ENCODE measurements at regions not wholly inside any gene's neighbourhood (a gene's known extent, or its start where the extent isn't known, plus 50 kb on each side); places are given as distances from the start of the nearest gene placed in this dataset.

GRCh38 chr5:67303356-67303755 lies 106.8 kb upstream of the CD180 start:
- Histone ChIP-seq H3K4me1 (peaks cover 8 to 99% (median 18%) of the 10 kb centered on the region in 10 experiments), H3K27ac (0 out of 22 replicates have a peak overlapping the region, but pooled peaks of 1 of the 11 experiments have one; percentile 4)

GRCh38 chr5:67301285-67301903 lies 104.8 kb upstream of the CD180 start:
- H3K4me1 ChIP-seq, result peaks cover 8 to 79% (median 17%) of the 10 kb centered on the region in 10 experiments
- no peaks in the 10 kb centered on the region for H3K36me3 ChIP-seq
- no peaks in the 10 kb centered on the region for H3K27me3 ChIP-seq
- H3K27ac ChIP-seq, result peak overlapping the region in 8 of 11 experiments; percentile 2 to 78 (median 46); a peak in 13 of 22 replicates
- H3K9ac ChIP-seq, result peak overlapping the region in 2 of 11 experiments; percentile 32 to 56; a peak in 3 of 22 replicates
- peaks cover 0 to 5% (median 0%) of the 10 kb centered on the region in 11 experiments; a peak in 2 of 22 replicates for H3K9me3 ChIP-seq (replicated peaks in 1 of 11)
- no peaks in the 10 kb centered on the region for H4K20me1 ChIP-seq
- no peak overlapping the region for H3K4me3 ChIP-seq
- peak in 3 of 11 experiments; percentile 34 to 81 (median 51); a peak in 4 of 22 replicates for TF ChIP-seq Cebpa-rat (IDR thresholded peaks at IDR 0.05)
- H3K4me2 ChIP-seq, result peak overlapping the region; percentile 31 to 72 (median 60)

More at GRCh38 chr5:67303356-67303755, 106.8 kb upstream of the CD180 start:
- Histone ChIP-seq H3K36me3 (no peaks in the 10 kb centered on the region), H3K27me3 (no peaks in the 10 kb centered on the region), H3K9me3 (replicated peaks in 1 of 11) (no peaks in the 10 kb centered on the region; a peak in 2 of 22 replicates), H4K20me1 (no peaks in the 10 kb centered on the region), H3K9ac (no peak overlapping the region), H3K4me3 (no peak overlapping the region), H3K4me2 (peak overlapping the region in 5 of 11 experiments; percentile 4 to 69 (median 25); a peak in 7 of 22 replicates)
- TF ChIP-seq Cebpa-rat (IDR thresholded peaks at IDR 0.05), result no peak

- peaks cover 0 to 5% (median 0%) of the 10 kb centered on the region in 11 experiments; a peak in 2 of 22 replicates for H3K9me3 ChIP-seq (replicated peaks in 1 of 11)
- no peaks in the 10 kb centered on the region for H3K36me3 ChIP-seq
- no peak for TF ChIP-seq Cebpa-rat (IDR thresholded peaks at IDR 0.05)
- peak overlapping the region in 6 of 11 experiments; percentile 60 to 72 (median 64); a peak in 11 of 22 replicates for H3K4me2 ChIP-seq
- H4K20me1 ChIP-seq, result no peaks in the 10 kb centered on the region
- H3K9ac ChIP-seq, result no peak overlapping the region
- peaks cover 8 to 71% (median 14%) of the 10 kb centered on the region in 10 experiments for H3K4me1 ChIP-seq
- H3K27ac ChIP-seq, result peak overlapping the region in 3 of 11 experiments; percentile 74 to 78 (median 75); a peak in 6 of 22 replicates
- no peak overlapping the region for H3K4me3 ChIP-seq
- no peaks in the 10 kb centered on the region for H3K27me3 ChIP-seq
Measured at GRCh38 chr5:67300326-67300725, 103.7 kb upstream of the CD180 start.

- no peak for TF ChIP-seq Cebpa-rat (IDR thresholded peaks at IDR 0.05)
- Histone ChIP-seq H3K4me1 (peaks cover 8 to 66% (median 14%) of the 10 kb centered on the region in 10 experiments), H3K27me3 (no peaks in the 10 kb centered on the region), H3K36me3 (no peaks in the 10 kb centered on the region), H3K27ac (no peak overlapping the region), H3K4me3 (no peak overlapping the region), H3K9ac (no peak overlapping the region), H3K9me3 (replicated peaks in 1 of 11) (peaks cover 0 to 5% (median 0%) of the 10 kb centered on the region in 11 experiments; a peak in 2 of 22 replicates), H4K20me1 (no peaks in the 10 kb centered on the region), H3K4me2 (peak overlapping the region in 2 of 11 experiments; percentile 65 to 69; a peak in 4 of 22 replicates)
Measured at GRCh38 chr5:67299231-67299735, 102.7 kb upstream of the CD180 start.

- peaks cover 0 to 5% (median 0%) of the 10 kb centered on the region in 11 experiments; a peak in 1 of 22 replicates for H3K9me3 ChIP-seq (replicated peaks in 1 of 11)
- no peak for TF ChIP-seq Cebpa-rat (IDR thresholded peaks at IDR 0.05)
- H3K4me3 ChIP-seq, result no peak overlapping the region
- H4K20me1 ChIP-seq, result no peaks in the 10 kb centered on the region
- H3K36me3 ChIP-seq, result no peaks in the 10 kb centered on the region
- H3K4me2 ChIP-seq, result no peak overlapping the region
- H3K4me1 ChIP-seq, result peaks cover 8 to 57% (median 14%) of the 10 kb centered on the region in 10 experiments
- H3K27me3 ChIP-seq, result no peaks in the 10 kb centered on the region
- no peak overlapping the region for H3K27ac ChIP-seq
- H3K9ac ChIP-seq, result no peak overlapping the region
Measured at GRCh38 chr5:67297802-67298532, 101.4 kb upstream of the CD180 start.

GRCh38 chr5:67297376-67297775 lies 100.8 kb upstream of the CD180 start:
- H4K20me1 ChIP-seq, result no peaks in the 10 kb centered on the region

GRCh38 chr5:67294266-67294938 lies 97.8 kb upstream of the CD180 start:
- H3K9ac ChIP-seq, result no peak overlapping the region
- 0 out of 22 replicates have a peak, but pooled peaks cover 0 to 5% (median 0%) of the 10 kb centered on the region in 11 experiments for H3K9me3 ChIP-seq (replicated peaks in 1 of 11)
- no peak for TF ChIP-seq Cebpa-rat (IDR thresholded peaks at IDR 0.05)
- H4K20me1 ChIP-seq, result no peaks in the 10 kb centered on the region
- H3K36me3 ChIP-seq, result no peaks in the 10 kb centered on the region
- H3K4me1 ChIP-seq, result peaks cover 0 to 28% (median under 1%) of the 10 kb centered on the region in 10 experiments; a peak in 7 of 20 replicates
- no peak overlapping the region for H3K27ac ChIP-seq
- no peaks in the 10 kb centered on the region for H3K27me3 ChIP-seq
- H3K4me2 ChIP-seq, result no peak overlapping the region
- H3K4me3 ChIP-seq, result no peak overlapping the region

More at GRCh38 chr5:67297376-67297775, 100.8 kb upstream of the CD180 start:
- TF ChIP-seq Cebpa-rat (IDR thresholded peaks at IDR 0.05), result no peak
- no peaks in the 10 kb centered on the region for H3K36me3 ChIP-seq
- H3K4me1 ChIP-seq, result peaks cover 8 to 53% (median 14%) of the 10 kb centered on the region in 10 experiments
- H3K27ac ChIP-seq, result no peak overlapping the region
- peak overlapping the region in 1 of 11 experiments; percentile 15; a peak in 1 of 22 replicates for H3K4me2 ChIP-seq
- no peak overlapping the region for H3K4me3 ChIP-seq
- H3K27me3 ChIP-seq, result no peaks in the 10 kb centered on the region
- H3K9me3 ChIP-seq (replicated peaks in 1 of 11), result peaks cover 0 to 5% (median 0%) of the 10 kb centered on the region in 11 experiments; a peak in 1 of 22 replicates
- no peak overlapping the region for H3K9ac ChIP-seq

GRCh38 chr5:67293226-67293625 lies 96.6 kb upstream of the CD180 start:
- Histone ChIP-seq H3K27me3 (no peaks in the 10 kb centered on the region), H3K36me3 (no peaks in the 10 kb centered on the region), H3K4me3 (no peak overlapping the region), H3K27ac (no peak overlapping the region), H4K20me1 (no peaks in the 10 kb centered on the region), H3K9me3 (replicated peaks in 1 of 11) (0 out of 22 replicates have a peak, but pooled peaks cover 0 to 5% (median 0%) of the 10 kb centered on the region in 11 experiments), H3K9ac (no peak overlapping the region), H3K4me1 (peaks cover 0 to 30% (median 9%) of the 10 kb centered on the region in 10 experiments; a peak in 11 of 20 replicates), H3K4me2 (peak overlapping the region in 1 of 11 experiments; percentile 28; a peak in 1 of 22 replicates)
- no peak for TF ChIP-seq Cebpa-rat (IDR thresholded peaks at IDR 0.05)

Measured in BLaER1 treated with 17β-estradiol and CSF1 and Interleukin-3, amounts not matched to agents 10 nM and 100 nM (cell line).